HG02981 (cell line): ENCODE measurements at regions not wholly inside any gene's neighbourhood (a gene's known extent, or its start where the extent isn't known, plus 50 kb on each side); places are given as distances from the start of the nearest gene placed in this dataset.
"Not testable (repeated sequence)": the region's sequence is repeated elsewhere in the genome, so short reads cannot be mapped to it uniquely, and the experiment has no call there.

ENCODE experiments used
- ATAC-seq: cut with Tn5 transposase; IDR thresholded peaks from one replicate; pipeline ENCODE4 v1.9.1; 2021; ENCODE audit warnings: mild to moderate bottlenecking, moderate library complexity; ENCODE audit not compliant: unreplicated experiment

DNA sequence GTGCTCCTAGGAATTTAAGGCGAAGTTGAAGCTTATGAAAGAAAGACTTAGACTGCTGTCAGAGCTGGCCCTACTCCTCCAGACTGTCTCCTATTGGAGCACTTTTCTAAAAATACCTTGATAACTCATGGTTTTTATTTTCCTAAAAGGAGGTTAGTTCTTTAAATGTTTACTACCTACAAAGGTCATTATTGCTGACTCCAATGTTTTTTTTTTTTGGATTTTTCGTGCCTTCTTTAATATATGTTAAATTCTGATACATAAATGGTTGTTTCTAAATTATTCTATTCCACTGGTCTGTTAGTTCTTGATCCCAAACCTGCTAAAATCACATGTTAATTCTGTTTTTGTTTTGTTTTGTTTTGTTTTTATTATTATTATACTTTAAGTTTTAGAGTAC, 227.6 kb upstream of the FTMT start:
- ATAC-seq = no peak

DNA sequence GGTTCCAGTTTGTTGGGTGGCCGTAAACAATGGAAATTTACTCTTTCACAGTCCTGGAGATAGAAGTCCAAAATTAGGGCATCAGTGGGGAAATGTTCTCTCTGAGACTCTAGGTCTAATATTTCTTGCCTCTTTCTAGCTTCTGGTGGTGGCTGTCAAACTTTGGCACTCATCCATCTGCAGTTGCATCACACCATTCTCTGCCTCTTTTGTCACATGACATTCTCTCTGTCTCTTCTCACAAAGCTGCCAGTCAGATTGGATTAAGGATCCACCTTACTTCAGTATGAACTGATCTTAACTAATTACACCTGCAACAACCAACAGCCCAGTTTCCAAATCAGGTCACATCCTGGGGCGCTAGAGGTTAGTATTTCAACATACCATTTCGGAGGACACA, 222.9 kb upstream of the FTMT start:
- ATAC-seq = no peak

DNA sequence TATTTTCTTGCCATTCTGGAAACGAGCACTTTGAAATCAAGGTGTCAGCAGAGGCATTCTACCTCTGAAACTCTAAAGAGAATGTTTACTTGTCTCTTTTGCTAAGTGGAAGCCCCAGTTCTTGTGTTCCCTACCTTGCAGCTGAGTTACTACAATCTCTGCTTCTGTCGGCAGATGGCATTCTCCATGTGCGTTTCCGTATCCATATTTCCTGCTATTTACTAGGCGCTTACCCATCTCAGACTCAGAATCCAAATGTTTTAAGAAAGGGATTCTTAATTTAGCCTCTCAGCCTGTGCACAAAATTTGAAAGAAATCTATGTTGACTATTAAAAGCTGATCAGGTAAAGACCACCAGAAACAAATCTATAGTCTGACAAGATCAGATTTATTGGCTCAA, 221.3 kb upstream of the FTMT start:
- ATAC-seq = no peak

DNA sequence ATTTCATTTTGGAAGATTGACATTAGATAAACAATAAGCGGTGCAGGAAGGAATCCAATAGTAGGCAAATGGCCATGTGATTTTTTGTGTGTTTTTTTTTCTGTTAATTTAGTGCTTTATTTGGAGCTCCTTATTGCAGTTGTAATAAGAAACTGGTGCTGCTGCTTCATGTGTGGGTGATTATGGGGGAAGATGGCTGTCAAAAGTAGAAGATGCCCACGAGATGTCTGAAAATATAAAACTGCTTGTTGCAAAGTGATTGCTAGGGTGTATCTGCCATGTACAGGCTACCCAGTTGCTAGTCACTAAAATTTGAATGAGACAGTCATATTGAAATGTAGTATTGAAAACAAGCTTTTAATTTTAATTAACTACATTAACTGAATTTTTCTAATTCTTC, 216.7 kb upstream of the FTMT start:
- ATAC-seq = no peak

DNA sequence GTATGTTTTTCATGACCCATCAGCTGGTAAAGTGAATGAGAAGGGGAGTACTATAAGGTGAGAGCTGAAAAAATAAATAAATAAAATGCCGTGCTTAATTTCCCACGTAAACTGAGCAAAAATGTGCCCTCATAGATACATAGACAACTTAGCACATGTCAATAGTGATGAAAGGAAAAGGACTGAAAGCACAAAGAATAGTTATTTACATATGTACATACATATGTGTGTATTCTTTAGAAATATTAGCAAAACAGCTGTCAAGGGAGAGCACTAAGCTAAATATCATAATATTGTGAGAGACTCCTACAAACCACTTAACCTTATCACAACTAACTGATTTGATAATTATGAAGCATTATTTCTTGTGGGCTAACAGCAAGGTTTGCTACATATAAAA, 213.6 kb upstream of the FTMT start:
- no peak for ATAC-seq

DNA sequence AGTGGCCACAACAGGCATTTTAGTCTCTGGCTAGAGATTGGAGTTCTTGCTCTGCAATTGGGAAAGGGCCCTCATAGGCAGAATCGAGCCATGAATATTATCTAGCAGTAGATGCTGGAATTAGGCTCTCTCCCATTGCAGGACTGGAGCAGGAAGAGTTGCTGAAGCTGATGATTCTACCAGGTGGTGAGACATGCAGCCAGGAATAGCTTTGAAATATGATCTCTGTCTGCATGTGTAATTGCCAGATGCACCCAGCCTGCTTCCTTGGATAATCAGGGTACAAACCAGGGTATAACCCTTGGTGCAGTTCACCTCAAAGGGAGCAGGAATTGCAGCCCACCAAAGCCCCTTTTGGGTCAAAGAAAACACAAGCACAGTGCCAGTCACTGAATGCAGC, 211.4 kb upstream of the FTMT start:
- no peak for ATAC-seq

DNA sequence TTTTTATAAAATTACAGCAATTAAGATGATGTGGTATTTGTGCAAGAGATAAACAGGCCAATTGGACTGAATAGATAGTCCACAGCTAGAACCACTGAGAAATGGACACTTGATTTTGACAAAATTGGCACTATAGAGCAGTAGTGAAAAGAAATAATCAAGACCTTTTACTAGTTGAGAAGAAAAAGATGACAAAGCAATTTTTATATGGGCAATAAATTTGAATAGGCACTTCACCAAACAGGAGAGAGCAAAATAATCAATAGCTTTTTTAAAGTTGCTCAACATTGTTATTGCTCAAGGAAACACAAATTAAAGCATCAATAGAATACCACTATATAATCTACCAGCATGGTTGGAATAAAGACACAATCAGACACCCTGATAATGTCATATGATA, 193.5 kb upstream of the FTMT start:
- ATAC-seq = no peak

DNA sequence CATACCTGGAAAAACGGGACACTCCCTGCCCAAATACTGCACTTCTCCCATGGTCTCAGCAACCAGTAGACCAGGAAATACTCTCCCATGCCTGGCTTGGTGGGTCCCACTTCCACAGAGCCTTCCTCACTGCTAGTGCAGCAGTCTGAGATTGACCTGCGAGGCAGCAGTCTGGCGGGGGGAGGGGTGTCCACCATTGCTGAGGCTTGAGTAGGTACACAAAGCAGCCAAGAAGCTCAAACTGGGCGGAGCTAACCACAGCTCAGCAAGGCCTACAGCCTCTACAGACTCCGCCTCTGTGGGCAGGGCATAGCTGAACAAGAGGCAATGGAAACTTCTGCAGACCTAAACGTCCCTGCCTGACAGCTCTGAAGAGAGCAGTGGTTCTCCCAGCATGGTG, 191.5 kb upstream of the FTMT start:
- no peak for ATAC-seq

DNA sequence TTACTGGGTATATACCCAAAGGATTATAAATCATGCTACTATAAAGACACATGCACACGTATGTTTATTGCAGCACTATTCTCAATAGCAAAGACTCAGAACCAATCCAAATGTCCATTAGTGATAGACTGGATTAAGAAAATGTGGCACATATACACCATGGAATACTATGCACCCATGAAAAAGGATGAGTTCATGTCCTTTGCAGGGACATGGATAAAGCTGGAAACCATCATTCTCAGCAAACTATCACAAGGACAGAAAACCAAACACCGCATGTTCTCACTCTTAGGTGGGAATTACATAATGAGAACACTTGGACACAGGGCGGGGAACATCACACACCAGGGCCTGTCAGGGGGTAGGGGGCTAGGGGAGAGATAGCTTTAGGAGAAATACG, 186.1 kb upstream of the FTMT start:
- not testable (repeated sequence) for ATAC-seq

DNA sequence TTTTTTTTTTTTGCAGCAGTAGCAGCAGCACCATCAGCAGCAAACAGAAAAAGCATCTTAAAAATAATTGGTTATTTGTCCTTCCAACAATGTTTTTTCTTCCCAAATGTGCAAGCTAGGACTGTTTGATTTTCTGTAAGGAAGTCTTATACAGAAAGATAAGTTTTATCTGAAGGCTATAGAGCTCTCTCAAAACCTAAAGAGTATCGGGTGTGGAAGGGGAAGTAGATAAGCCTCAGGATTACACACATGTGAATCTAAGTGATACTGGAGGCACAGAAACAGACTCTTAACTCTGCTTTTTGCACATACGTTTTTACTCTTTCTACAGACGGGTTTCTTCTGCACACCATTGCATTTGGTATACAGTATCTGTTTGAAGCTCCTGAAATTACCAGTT, 184.4 kb upstream of the FTMT start:
- no peak for ATAC-seq

DNA sequence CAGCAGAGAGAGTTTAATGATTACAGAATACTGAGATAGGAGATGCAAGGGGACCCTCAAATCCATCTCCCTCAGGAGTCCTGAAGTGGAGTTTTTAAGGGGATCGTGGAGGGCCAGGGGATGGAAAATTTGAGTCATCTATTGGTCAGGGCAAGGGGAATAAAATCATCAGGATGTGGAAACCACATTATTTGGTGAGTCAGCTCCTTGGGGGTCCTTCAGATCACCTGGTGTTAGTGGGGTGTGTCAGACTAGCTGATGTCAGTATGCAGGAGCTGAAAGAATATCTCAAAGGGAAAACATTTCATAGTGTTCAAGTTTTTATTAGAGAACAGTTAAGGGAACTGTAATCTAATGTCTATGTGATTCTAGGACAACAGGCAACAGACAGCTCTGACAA, 183.0 kb upstream of the FTMT start:
- no peak for ATAC-seq

DNA sequence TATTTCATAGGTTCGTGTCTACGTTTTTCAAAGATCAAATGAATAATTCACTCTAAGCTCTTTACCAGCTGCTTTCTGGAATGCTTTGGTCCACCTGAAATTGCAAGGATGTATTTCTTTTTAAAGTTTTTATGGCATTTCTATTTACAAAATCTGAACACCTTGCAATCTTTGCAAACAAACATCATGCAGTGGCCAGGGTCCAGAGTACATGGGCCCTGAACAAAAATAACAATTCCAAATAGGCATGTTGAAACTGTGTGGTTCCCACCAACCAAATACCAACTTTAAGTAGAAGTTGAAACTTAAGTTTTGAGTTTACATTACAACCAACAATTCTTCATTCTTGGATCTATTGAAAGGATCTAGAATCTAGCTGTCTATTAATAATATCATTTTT, 180.1 kb upstream of the FTMT start:
- ATAC-seq = no peak

DNA sequence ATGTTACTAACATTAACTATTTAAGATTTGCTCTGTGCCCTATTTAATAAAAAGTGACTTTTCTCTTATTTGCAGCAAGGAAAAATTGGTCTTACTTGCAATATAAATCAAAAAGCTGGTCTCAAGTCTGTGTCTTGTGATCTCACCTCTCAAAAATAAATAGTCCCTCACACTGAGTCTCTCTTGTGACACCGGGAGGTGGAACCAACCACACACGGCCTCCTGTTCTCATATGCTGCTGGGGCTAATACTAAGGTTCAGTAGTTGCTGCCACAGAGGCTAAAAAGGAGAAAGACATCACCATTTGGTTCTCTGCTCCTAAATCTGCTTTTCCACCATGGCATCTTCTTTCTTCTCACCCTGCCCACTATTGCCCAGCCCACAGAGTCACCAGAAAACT, 175.8 kb upstream of the FTMT start:
- no peak for ATAC-seq

DNA sequence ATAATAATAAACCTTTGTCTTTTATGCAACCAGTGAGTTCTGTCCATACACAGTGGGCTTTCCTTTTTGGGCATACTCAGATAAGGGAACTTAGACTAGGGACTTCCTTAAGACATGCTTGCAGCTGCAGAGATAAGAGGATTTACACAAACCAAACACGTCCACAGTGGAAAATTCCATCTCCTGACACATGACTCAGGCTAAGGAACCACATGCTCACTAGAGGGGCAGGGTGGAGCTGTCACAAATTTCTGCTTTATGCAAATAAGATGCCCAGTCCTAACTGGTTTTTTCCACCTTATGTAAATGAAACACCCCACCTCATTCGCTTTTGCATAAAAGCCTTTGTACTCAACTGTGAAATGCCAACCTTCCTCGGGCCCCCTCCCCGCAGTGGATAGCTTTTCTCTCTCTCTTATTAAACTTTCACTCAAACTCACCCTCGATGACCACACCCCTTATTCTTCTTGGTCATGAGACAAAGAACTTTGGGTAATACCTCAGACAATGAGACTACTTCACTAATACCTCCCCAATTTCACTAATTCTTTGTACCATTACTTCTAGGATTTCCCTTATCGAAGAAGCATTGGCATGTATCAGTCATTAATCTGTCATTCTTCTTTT, 170.3 kb upstream of the FTMT start:
- ATAC-seq = no peak

DNA sequence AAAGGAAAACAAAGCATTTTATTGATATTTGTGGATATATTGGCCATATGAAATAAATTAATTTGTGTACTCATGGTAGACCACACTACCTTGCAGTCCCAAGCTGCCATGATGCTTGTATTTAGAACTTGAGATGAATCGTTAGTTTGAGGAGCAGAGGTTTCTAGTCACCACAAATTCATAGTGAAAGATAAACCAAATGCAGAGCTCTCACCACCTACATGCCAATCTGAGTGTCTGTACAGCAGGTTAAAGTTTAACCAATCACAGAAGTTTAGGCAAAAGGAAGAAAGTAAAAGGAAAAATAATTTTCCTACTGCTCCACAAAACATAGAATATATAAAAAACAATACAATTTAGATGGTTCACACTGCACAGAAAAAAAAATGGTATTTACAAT, 163.6 kb upstream of the FTMT start:
- no peak for ATAC-seq

DNA sequence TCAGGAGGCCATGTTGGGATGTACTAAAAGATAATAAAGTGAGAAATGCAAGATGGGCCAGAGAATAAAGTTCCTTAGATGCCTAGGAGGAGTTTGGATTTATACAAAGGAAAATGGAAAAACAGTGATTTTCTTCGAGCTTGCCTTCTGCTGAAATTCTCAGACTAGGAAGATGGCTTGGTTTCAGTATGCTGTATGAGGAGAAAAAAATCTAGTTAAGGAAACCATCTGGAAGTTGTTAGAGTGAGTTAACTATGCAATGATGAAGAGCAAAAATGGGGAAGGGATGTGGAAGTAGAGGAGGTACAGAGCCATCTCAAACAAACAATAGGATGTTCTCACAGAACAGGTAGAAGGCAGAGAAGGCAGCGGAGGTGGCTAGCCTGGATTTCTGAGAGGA, 162.9 kb upstream of the FTMT start:
- no peak for ATAC-seq

DNA sequence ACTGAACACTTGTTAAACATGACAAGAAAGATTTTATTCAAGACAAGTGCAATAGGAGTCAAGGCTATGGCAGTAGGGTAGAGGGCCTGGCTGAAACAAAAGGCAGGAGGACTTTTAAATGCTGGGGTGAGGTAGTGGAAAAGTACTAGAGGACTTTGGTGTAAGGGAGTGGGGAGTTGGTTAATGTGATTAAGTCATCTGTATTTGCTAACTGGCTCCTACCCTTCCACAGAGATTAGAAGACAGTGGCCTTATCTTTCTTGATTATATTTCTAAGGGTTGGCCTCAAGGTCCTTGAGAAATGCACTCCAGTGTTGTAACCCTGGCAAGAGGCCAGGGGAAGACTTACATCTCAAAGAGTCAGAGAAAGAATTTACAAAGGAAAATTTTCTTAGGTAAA, 160.2 kb upstream of the FTMT start:
- no peak for ATAC-seq

DNA sequence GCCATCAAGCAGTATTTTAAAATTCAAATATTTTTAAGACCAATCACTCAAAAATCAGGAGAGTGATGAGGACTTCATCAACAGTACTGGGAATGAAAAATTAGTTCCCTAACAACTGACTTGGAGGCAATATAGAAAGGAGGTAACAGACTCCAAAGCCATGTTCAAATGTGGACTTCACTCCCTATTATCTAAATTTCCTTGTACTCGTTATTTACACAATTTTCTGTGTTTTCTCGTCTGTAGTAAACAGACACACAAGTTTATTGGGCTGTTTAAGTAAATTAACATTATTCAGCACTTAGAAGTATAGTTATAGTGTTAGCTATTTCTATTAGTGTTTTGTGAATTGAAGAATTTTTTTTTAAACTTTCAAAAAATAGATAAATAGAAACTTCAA, 159.5 kb upstream of the FTMT start:
- ATAC-seq = no peak

DNA sequence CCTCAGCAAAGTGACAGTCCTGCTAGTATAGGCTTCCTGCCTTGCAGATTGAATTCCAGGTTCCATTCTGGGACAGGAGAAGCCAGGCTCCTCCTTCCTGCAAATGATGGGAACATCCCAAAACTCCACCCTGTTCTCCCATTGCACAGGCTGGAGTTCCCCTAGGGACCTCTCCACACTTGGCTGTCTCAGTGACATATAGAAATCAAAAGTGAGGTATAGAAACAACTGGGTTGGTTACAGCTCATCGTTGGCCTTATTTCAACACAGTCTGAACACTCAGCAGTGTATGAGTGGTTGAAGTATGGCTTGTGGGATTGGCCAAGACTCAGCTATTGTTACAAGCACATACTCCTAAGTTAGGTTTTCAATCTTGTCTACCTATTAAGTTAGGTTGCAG, 157.8 kb upstream of the FTMT start:
- ATAC-seq = no peak

DNA sequence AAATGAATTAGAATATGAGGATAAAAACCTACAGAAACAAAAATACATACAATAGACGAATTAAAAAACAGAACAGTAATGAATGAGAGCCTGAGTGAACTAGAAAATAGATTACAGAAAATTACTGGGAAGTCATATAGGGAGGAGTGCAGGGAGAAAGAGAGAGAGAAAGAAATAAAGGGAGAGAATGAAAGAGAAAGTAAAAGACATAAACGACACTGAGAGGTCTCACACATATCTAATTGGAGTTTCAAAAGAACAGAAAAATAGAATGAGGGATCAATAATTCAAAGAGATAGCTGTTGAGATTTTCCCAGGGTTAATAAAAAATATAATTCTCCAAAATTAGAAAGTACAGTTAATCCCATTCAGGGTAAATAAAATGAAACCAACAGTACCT, 156.4 kb upstream of the FTMT start:
- ATAC-seq = no peak

DNA sequence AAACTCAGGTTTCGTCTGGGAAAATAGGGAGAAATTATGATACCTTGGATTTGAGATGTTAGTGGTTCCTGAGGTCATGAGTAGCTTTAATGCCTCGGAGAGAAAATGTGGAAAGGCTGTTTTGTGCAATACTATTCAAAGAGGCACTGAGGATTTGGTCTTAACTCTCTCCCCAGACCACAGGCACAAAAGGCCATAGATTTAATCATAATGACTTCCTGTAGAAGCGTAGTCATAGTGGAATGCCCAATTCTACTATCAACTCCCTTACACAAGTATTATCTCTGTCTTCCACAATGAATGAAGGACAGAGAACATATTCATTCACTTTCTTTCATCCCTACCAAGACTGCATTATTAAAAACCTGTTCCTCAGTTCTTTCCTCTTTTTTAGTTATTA, 153.0 kb upstream of the FTMT start:
- no peak for ATAC-seq

DNA sequence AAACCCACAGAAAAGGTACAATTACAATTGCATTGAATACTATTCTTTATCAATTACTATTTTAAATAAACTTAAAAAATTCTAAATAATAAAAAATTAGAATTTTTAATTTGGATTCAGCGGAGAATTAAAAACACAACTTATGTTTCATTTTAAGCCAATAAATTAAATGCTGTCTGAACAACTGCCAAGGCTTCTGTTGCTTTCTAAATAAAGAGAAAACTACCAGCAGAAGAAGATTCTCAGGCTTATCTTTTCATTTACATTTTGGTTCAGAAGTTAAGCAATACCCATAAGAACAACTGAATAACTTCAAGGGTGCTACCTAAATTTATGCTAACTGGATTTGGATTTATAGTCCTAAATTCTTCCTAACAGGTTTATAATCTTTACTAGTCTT, 150.0 kb upstream of the FTMT start:
- no peak for ATAC-seq

DNA sequence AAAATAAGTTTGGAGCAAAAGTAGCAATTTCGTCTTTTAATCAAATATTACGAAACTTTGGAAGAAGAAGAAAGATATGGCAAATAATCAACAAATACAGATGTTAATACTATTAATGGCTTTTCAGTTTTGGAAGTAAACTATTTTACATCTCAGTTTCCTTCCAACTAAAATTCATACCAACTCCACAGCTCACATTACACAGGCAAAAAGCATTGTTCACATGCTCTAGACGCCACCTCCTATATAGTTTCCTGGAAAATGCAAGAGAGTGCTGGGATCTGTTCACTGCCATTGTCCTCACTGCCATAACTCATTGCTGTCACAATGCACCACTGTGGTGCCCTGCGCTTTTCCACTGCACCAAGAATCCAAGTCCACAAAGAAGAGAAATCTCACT, 149.0 kb upstream of the FTMT start:
- no peak for ATAC-seq

DNA sequence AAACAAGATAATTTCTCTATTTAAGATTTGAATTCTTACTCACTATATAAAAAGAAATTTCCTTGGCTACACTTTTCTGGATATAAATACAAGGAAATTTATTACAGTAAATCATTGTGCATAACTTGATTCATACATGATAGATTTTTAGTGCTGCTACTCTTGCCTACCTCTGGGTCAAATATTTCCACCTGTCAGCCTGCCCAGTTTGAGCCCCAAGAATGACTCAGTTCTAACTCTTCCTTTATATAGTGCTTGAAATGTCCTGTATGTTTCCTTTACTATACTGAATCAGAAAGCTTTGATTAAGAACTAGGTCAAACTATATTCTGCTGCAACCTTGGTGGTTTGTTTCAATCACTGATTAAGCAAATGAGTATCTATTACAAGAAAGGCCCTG, 147.4 kb upstream of the FTMT start:
- no peak for ATAC-seq
